PFSK-1 (cell line): ENCODE measurements at regions not wholly inside any gene's neighbourhood (a gene's known extent, or its start where the extent isn't known, plus 50 kb on each side); places are given as distances from the start of the nearest gene placed in this dataset.

Experiments used
- POLR2AphosphoS5 ChIP-seq: IDR thresholded peaks from 2 replicates; pipeline ENCODE4 v1.6.1; 2012; ENCODE audit warnings: low read depth, mild to moderate bottlenecking, control low read depth, low read length, moderate library complexity
- TAF1 ChIP-seq: IDR thresholded peaks from 2 replicates; pipeline ENCODE4 v1.6.1; 2012; ENCODE audit warnings: low read length, control low read depth, borderline replicate concordance; ENCODE audit not compliant: insufficient read depth

GRCh38 chr5:133790898-133791297 is 177.5 kb downstream of the C5orf15 start:
- TF ChIP-seq TAF1 (no peak), POLR2AphosphoS5 (no peak)
